A673 (cell line): ENCODE measurements at regions not wholly inside any gene's neighbourhood (a gene's known extent, or its start where the extent isn't known, plus 50 kb on each side); places are given as distances from the start of the nearest gene placed in this dataset.

Experiments used
- BruUV-seq: library from RNA; stranded (reverse); fragments of 400-500 nt; replicated peaks from 2 replicates; lab custom pipeline; 2021; lab: Mats Ljungman, UMichigan
- CTCF ChIA-PET: fragments of 300-600 bp; sonication (Branson Sonifier 250); formaldehyde crosslinking; loops from one replicate; lab custom pipeline; 2022; ENCODE audit warnings: antibody characterized with exemption; lab: Charles Lee
- POLR2A ChIA-PET: fragments of 300-600 bp; sonication (Branson Sonifier 250); formaldehyde crosslinking; loops from one replicate; lab custom pipeline; 2022; ENCODE audit warnings: antibody characterized with exemption; ENCODE audit not compliant: low non-redundant PET; lab: Charles Lee
- DNase-seq: peaks from one replicate; pipeline ENCODE4 v3.0.0-alpha.2; 2015; ENCODE audit warnings: low spot score
- H3K27ac ChIP-seq: fragments of 200-600 bp; sonication (generic); 2 replicates; pipeline ENCODE4 v1.5.1; 2016; ENCODE audit warnings: mixed run types, low read depth, mild to moderate bottlenecking, mixed read lengths, antibody characterized with exemption, low read length; ENCODE audit not compliant: poor library complexity, severe bottlenecking
- H3K27me3 ChIP-seq: fragments of 200-600 bp; sonication (generic); replicated peaks from 2 replicates; pipeline ENCODE4 v1.6.1; 2017; ENCODE audit warnings: mixed run types, low read depth, mild to moderate bottlenecking, mixed read lengths, antibody characterized with exemption, low read length; ENCODE audit not compliant: insufficient read depth, poor library complexity
- H3K36me3 ChIP-seq: fragments of 200-600 bp; sonication (generic); 2 replicates; pipeline ENCODE4 v1.6.1; 2016; ENCODE audit warnings: mixed run types, mild to moderate bottlenecking, mixed read lengths, antibody characterized with exemption, low read length; ENCODE audit not compliant: insufficient read depth, poor library complexity, severe bottlenecking
- H3K4me1 ChIP-seq: fragments of 200-600 bp; sonication (generic); 2 replicates; pipeline ENCODE4 v1.6.1; 2017; ENCODE audit warnings: mixed run types, mild to moderate bottlenecking, mixed read lengths, antibody characterized with exemption, low read length; ENCODE audit not compliant: insufficient read depth, poor library complexity, severe bottlenecking
- H3K4me3 ChIP-seq: fragments of 200-600 bp; sonication (generic); 2 replicates; pipeline ENCODE4 v1.5.1; 2016; ENCODE audit warnings: low read depth, mixed run types, mild to moderate bottlenecking, mixed read lengths, low read length; ENCODE audit not compliant: poor library complexity, severe bottlenecking
- H3K9me3 ChIP-seq: fragments of 200-600 bp; sonication (generic); 2 replicates; pipeline ENCODE4 v1.6.1; 2016; ENCODE audit warnings: mixed run types, low read depth, mild to moderate bottlenecking, mixed read lengths, antibody characterized with exemption, low read length; ENCODE audit not compliant: poor library complexity, severe bottlenecking
- CTCF ChIP-seq: fragments of 300-800, 200-600 bp; sonication (generic); conservative IDR thresholded peaks from 2 replicates; pipeline ENCODE4 v1.5.1; 2017; ENCODE audit warnings: low read depth, mild to moderate bottlenecking, antibody characterized with exemption, low read length, moderate library complexity, mixed read lengths
- EZH2 ChIP-seq: fragments of 200-600 bp; sonication (generic); IDR thresholded peaks from 2 replicates; pipeline ENCODE4 v1.6.1; 2017; ENCODE audit warnings: borderline replicate concordance, low read depth, mild to moderate bottlenecking, mixed read lengths, antibody characterized with exemption, low read length; ENCODE audit not compliant: poor library complexity, severe bottlenecking
- intact Hi-C: fragments of 100-400 bp; cut with micrococcal nuclease; formaldehyde crosslinking; loops from one replicate; pipeline ENCODE4 v1.10.0; 2022; ENCODE audit not compliant: unreplicated experiment

DNA sequence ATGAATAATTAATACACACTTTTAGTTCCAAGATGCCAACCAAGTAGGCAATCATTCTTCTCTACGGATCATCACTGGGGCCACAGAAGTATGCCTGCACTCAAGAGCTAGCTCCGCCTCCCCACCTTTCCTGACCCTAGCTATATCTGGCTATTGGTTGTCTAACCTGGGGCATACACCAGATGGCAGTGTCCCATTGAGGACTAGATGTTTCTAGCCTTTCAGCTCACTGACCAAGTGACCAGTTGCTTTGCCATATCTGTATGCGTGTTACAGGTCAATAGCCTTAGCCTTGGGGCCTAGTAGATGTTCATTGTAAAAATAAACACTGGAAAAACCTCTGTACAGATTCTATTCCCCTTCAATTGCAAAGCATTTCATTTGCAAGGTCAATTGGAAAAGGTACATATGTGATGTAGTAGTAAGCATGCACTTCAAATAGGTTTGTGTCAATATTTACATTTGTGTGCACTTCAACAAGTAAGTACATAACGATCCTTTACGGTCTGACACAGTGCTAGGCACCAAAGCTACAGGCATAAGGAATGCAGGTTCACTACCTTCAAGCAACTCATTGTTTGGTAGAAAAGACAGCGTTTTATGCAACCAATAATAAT lies 521.7 kb downstream of the PPARGC1A start:
- POLR2A ChIA-PET, result no interaction called here
- DNase-seq, result no peak
- Histone ChIP-seq H3K27me3 (no peaks in the 10 kb centered on the region), H3K9me3 (peaks cover 9% of the 10 kb centered on the region), H3K4me3 (no peak overlapping the region), H3K4me1 (no peaks in the 10 kb centered on the region), H3K27ac (no peak overlapping the region), H3K36me3 (no peaks in the 10 kb centered on the region)
- CTCF ChIA-PET, result no interaction called here
- intact Hi-C loops, result no loop called here
- no TSS peak for BruUV-seq
- TF ChIP-seq EZH2 (no peak), CTCF (no peak)

DNA sequence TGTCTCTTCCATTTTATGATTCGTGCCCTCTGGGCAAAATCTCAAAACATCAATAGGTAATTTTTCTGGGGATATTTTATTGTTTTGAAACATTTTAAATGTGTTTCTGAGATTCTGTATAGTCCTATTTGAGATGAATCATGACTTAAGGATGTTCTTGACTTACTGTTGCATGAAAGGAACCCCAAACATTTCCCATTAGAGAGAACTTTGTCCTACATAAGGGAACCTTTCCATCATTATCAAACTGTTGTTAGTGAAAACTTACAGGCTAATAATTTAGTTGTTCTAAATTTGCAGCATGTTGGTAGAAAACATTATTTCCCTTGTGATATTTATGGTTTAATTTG lies 523.3 kb downstream of the PPARGC1A start:
- H3K9me3 ChIP-seq, result peaks cover 9% of the 10 kb centered on the region
- no peak for DNase-seq
- H3K27me3 ChIP-seq, result no peaks in the 10 kb centered on the region
- intact Hi-C loops, result no loop called here
- H3K27ac ChIP-seq, result no peak overlapping the region
- H3K36me3 ChIP-seq, result no peaks in the 10 kb centered on the region
- POLR2A ChIA-PET, result no interaction called here
- no peaks in the 10 kb centered on the region for H3K4me1 ChIP-seq
- CTCF ChIA-PET, result no interaction called here
- H3K4me3 ChIP-seq, result no peak overlapping the region
- TF ChIP-seq CTCF (no peak), EZH2 (no peak)
- no TSS peak for BruUV-seq

DNA sequence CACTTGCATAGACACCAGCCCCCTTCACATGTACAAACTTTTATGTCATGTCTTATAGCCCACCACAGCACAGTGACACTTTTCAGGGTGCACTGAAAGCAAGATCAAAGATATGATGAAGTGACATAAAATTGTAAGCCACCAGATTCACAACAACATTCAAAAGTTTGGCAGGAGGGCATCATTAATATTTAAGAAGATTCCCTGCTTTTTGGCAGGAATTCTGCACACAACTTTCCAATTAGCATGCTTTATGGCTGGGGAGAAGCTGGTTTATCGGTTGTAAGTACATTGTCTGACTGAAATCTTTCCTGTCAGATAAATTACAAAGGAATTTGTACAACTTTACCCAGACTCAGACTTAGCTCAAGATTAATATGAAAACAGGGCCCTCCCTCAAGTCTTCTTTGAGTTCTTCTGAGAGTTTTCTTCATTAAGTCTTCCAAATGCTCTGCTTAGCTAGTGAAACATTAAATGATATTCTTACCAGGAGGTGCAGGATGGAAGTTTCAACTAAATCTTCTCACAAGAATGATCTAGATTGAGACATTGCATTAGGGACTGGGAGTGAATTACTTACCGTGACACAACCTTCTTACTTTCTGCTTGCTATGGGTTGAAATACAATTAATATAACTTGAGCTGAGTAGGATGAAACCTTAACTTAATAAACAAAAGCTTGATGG lies 523.8 kb downstream of the PPARGC1A start:
- Histone ChIP-seq H3K27ac (no peak overlapping the region), H3K4me1 (no peaks in the 10 kb centered on the region), H3K9me3 (peaks cover 9% of the 10 kb centered on the region), H3K36me3 (no peaks in the 10 kb centered on the region), H3K27me3 (no peaks in the 10 kb centered on the region), H3K4me3 (no peak overlapping the region)
- intact Hi-C loops, result no loop called here
- POLR2A ChIA-PET, result no interaction called here
- DNase-seq, result no peak
- BruUV-seq, result no TSS peak
- CTCF ChIA-PET, result no interaction called here
- TF ChIP-seq CTCF (no peak), EZH2 (no peak)
